H1 (cell line): ENCODE measurements at regions not wholly inside any gene's neighbourhood (a gene's known extent, or its start where the extent isn't known, plus 50 kb on each side); places are given as distances from the start of the nearest gene placed in this dataset.

ENCODE experiments used
- CTCF ChIA-PET: fragments of 300-600 bp; sonication (Branson Sonifier 250); formaldehyde crosslinking; loops from one replicate; lab custom pipeline; 2021; ENCODE audit not compliant: partially characterized antibody; lab: Charles Lee
- POLR2A ChIA-PET: fragments of 300-600 bp; sonication (Branson Sonifier 250); formaldehyde crosslinking; loops from one replicate; lab custom pipeline; 2021; ENCODE audit warnings: inconsistent platforms; ENCODE audit not compliant: partially characterized antibody; lab: Charles Lee
- DNase-seq, 2 experiments: peaks; one replicate each; pipeline versions ENCODE4 v3.0.0 to v3.0.0-alpha.2; 2010 to 2022; ENCODE audit warnings: low spot score in 2 of 2, low read depth in 1 of 2, mixed read lengths in 1 of 2
- FAIRE-seq: peaks from 2 replicates; lab custom pipeline; 2011; peaks lifted over from hg19 to GRCh38; lab: Jason Lieb, UNC
- H2AFZ ChIP-seq: 2 replicates; pipeline ENCODE4 v1.8.1; 2012; ENCODE audit warnings: low read length, inconsistent platforms
- H2AK5ac ChIP-seq: 2 replicates; pipeline ENCODE4 v1.6.1; 2013; ENCODE audit warnings: low read depth, low read length
- H2BK120ac ChIP-seq: replicated peaks from 2 replicates; pipeline ENCODE3; 2013; ENCODE audit warnings: low read depth, low read length, inconsistent platforms
- H2BK12ac ChIP-seq: 2 replicates; pipeline ENCODE4 v1.6.1; 2013; ENCODE audit warnings: low read depth, low read length
- H2BK15ac ChIP-seq: 2 replicates; pipeline ENCODE4 v1.6.1; 2013; ENCODE audit warnings: low read length
- H2BK20ac ChIP-seq: 2 replicates; pipeline ENCODE4 v1.6.1; 2013; ENCODE audit warnings: low read length
- H2BK5ac ChIP-seq: 2 replicates; pipeline ENCODE4 v1.6.1; 2013; ENCODE audit warnings: low read depth, low read length
- H3K14ac ChIP-seq: 2 replicates; pipeline ENCODE4 v1.6.1; 2013; ENCODE audit warnings: inconsistent platforms; ENCODE audit not compliant: insufficient read length
- H3K18ac ChIP-seq: 2 replicates; pipeline ENCODE4 v1.6.1; 2013; ENCODE audit warnings: low read length; ENCODE audit errors: extremely low read depth
- H3K23ac ChIP-seq: 2 replicates; pipeline ENCODE4 v1.6.1; 2013; ENCODE audit warnings: inconsistent platforms; ENCODE audit not compliant: insufficient read length
- H3K23me2 ChIP-seq: 2 replicates; pipeline ENCODE4 v1.6.1; 2013; ENCODE audit warnings: low read depth, low read length
- H3K27ac ChIP-seq: 2 replicates; pipeline ENCODE4 v1.6.1; 2011; ENCODE audit warnings: low read depth, low read length, inconsistent platforms
- H3K27me3 ChIP-seq, 4 experiments: replicated peaks in 1 of 4; 1 replicate in 1 of 4; 2 replicates in 3 of 4; pipeline versions ENCODE4 v1.6.1 to v1.8.1; 2011 to 2013; ENCODE audit warnings: low read length in 3 of 4, mild to moderate bottlenecking in 3 of 4, inconsistent platforms in 2 of 4, mixed read lengths in 2 of 4, moderate library complexity in 1 of 4; ENCODE audit not compliant: control insufficient read depth in 3 of 4, insufficient read depth in 3 of 4; ENCODE audit errors: extremely low read depth in 1 of 4
- H3K36me3 ChIP-seq, 4 experiments: 2 replicates each; pipeline versions ENCODE4 v1.6.1 to v1.8.1; 2011 to 2013; ENCODE audit warnings: mild to moderate bottlenecking in 4 of 4, low read length in 3 of 4, moderate library complexity in 2 of 4, control low read depth in 1 of 4, inconsistent platforms in 1 of 4; ENCODE audit not compliant: insufficient read depth in 4 of 4, control insufficient read depth in 2 of 4
- H3K4ac ChIP-seq: replicated peaks from 2 replicates; pipeline ENCODE3; 2013; ENCODE audit warnings: low read length, low read depth, mixed read lengths, inconsistent platforms; ENCODE audit not compliant: insufficient read length
- H3K4me1 ChIP-seq, 4 experiments: replicated peaks in 1 of 4; 1 replicate in 1 of 4; 2 replicates in 3 of 4; pipeline versions ENCODE4 v1.6.1 to v1.8.1; 2011 to 2013; ENCODE audit warnings: low read length in 3 of 4, inconsistent platforms in 2 of 4, mixed read lengths in 1 of 4; ENCODE audit not compliant: insufficient read depth in 4 of 4, control insufficient read depth in 3 of 4
- H3K4me2 ChIP-seq, 2 experiments: 2 replicates each; pipeline versions ENCODE4 v1.6.1 to v1.8.1; 2011 to 2013; ENCODE audit warnings: low read depth in 2 of 2, low read length in 2 of 2, control low read depth in 1 of 2, inconsistent platforms in 1 of 2, mild to moderate bottlenecking in 1 of 2; ENCODE audit not compliant: insufficient read depth in 1 of 2
- H3K4me3 ChIP-seq, 4 experiments: fragments of 200-600, 300-600 bp in 1 of 4; sonication (generic), shearing (Covaris generic), sonication (Bioruptor Twin) in 1 of 4; 2 replicates each; pipeline versions ENCODE4 v1.5.1 to v1.8.1; 2011 to 2016; ENCODE audit warnings: low read length in 4 of 4, low read depth in 3 of 4, control low read depth in 2 of 4, inconsistent platforms in 2 of 4, mild to moderate bottlenecking in 2 of 4, mixed read lengths in 1 of 4, moderate library complexity in 1 of 4; ENCODE audit not compliant: insufficient read depth in 2 of 4; ENCODE audit errors: extremely low read depth in 1 of 4
- H3K56ac ChIP-seq: replicated peaks from 2 replicates; pipeline ENCODE3; 2013; ENCODE audit warnings: low read depth, mild to moderate bottlenecking, mixed read lengths, low read length, inconsistent platforms; ENCODE audit not compliant: insufficient read length
- H3K79me1 ChIP-seq: 2 replicates; pipeline ENCODE4 v1.6.1; 2013; ENCODE audit warnings: low read depth, low read length, control low read depth
- H3K79me2 ChIP-seq, 2 experiments: 2 replicates each; pipeline versions ENCODE4 v1.6.1 to v1.8.1; 2012 to 2013; ENCODE audit warnings: low read length in 2 of 2, mild to moderate bottlenecking in 2 of 2, inconsistent platforms in 1 of 2; ENCODE audit not compliant: insufficient read depth in 2 of 2, control insufficient read depth in 1 of 2
- H3K9ac ChIP-seq, 4 experiments: replicated peaks in 1 of 4; 1 replicate in 1 of 4; 2 replicates in 3 of 4; pipeline versions ENCODE4 v1.6.1 to v1.8.1; 2011 to 2013; ENCODE audit warnings: low read depth in 3 of 4, low read length in 3 of 4, control low read depth in 2 of 4, mild to moderate bottlenecking in 2 of 4, moderate library complexity in 2 of 4, inconsistent platforms in 1 of 4; ENCODE audit errors: extremely low read depth in 1 of 4
- H3K9me3 ChIP-seq, 2 experiments: 2 replicates each; pipeline versions ENCODE4 v1.6.1 to v1.8.1; 2012 to 2013; ENCODE audit warnings: mild to moderate bottlenecking in 2 of 2, moderate library complexity in 2 of 2, control low read depth in 1 of 2, inconsistent platforms in 1 of 2, low read depth in 1 of 2, low read length in 1 of 2, mixed read lengths in 1 of 2; ENCODE audit not compliant: insufficient read depth in 2 of 2
- H4K20me1 ChIP-seq, 2 experiments: replicated peaks in 1 of 2; 2 replicates each; pipeline versions ENCODE3 to v1.8.1; 2011 to 2013; ENCODE audit warnings: inconsistent platforms in 2 of 2, low read length in 2 of 2, mild to moderate bottlenecking in 1 of 2; ENCODE audit not compliant: insufficient read depth in 2 of 2, control insufficient read depth in 1 of 2
- H4K5ac ChIP-seq: 2 replicates; pipeline ENCODE4 v1.6.1; 2013; ENCODE audit warnings: low read length, low read depth, mixed read lengths, inconsistent platforms; ENCODE audit not compliant: insufficient read length
- H4K8ac ChIP-seq: 2 replicates; pipeline ENCODE4 v1.8.0; 2013; ENCODE audit warnings: mild to moderate bottlenecking, moderate library complexity, low read length, inconsistent platforms; ENCODE audit not compliant: insufficient read depth; ENCODE audit errors: extremely low read depth
- H4K91ac ChIP-seq: replicated peaks from 2 replicates; pipeline ENCODE3; 2013; ENCODE audit warnings: low read length, mixed read lengths, inconsistent platforms; ENCODE audit not compliant: insufficient read length
- BCL11A ChIP-seq, 2 experiments: IDR thresholded peaks; one replicate each; pipeline ENCODE4 v1.6.1; 2011; ENCODE audit warnings: low read depth in 2 of 2, low read length in 2 of 2, mild to moderate bottlenecking in 2 of 2
- CHD2 ChIP-seq: IDR thresholded peaks from 2 replicates; pipeline ENCODE4 v1.6.1; 2012; ENCODE audit warnings: low read length, improper control_type of control experiment
- FOSL1 ChIP-seq: IDR thresholded peaks from 2 replicates; pipeline ENCODE4 v1.6.1; 2011; ENCODE audit warnings: mild to moderate bottlenecking, low read depth, low read length, moderate library complexity; ENCODE audit not compliant: insufficient read depth
- JUND ChIP-seq: IDR thresholded peaks from 2 replicates; pipeline ENCODE4 v1.6.1; 2011; ENCODE audit warnings: mild to moderate bottlenecking, improper control_type of control experiment, low read length
- KDM4A ChIP-seq: IDR thresholded peaks from one replicate; pipeline ENCODE4 v1.7.1; 2012; ENCODE audit warnings: low read depth, mild to moderate bottlenecking, moderate library complexity, low read length, inconsistent platforms; ENCODE audit not compliant: severe bottlenecking
- MAFK ChIP-seq: IDR thresholded peaks from 2 replicates; pipeline ENCODE4 v1.6.1; 2012; ENCODE audit warnings: low read depth, mild to moderate bottlenecking, improper control_type of control experiment, low read length
- PHF8 ChIP-seq: fragments of 200-600 bp; sonication (generic); conservative IDR thresholded peaks from 2 replicates; pipeline ENCODE4 v1.7.1; 2012; ENCODE audit warnings: low read depth, mild to moderate bottlenecking, inconsistent platforms, low read length, moderate library complexity
- POLR2AphosphoS5 ChIP-seq: IDR thresholded peaks from 2 replicates; pipeline ENCODE4 v1.6.1; 2011; ENCODE audit warnings: low read depth, low read length
- RAD21 ChIP-seq, 2 experiments: IDR thresholded peaks in 1 of 2; conservative IDR thresholded peaks in 1 of 2; 2 replicates each; pipeline ENCODE4 v1.6.1; 2011; ENCODE audit warnings: low read depth in 2 of 2, low read length in 2 of 2, improper control_type of control experiment in 1 of 2, inconsistent platforms in 1 of 2, mild to moderate bottlenecking in 1 of 2, moderate library complexity in 1 of 2
- TEAD4 ChIP-seq: IDR thresholded peaks from 2 replicates; pipeline ENCODE4 v1.6.1; 2012; ENCODE audit warnings: low read depth, low read length, inconsistent platforms, mixed read lengths
- ZNF274 ChIP-seq: IDR thresholded peaks from 2 replicates; pipeline ENCODE4 v1.7.0; 2012; ENCODE audit warnings: low read length, borderline replicate concordance; ENCODE audit errors: extremely low read depth
- WGBS, 2 experiments: shearing (Covaris generic) in 1 of 2; methylation state at CpG; one replicate each; pipeline versions ENCODE4 v1.1.6 to v1.1.7; 2013 to 2015; ENCODE audit warnings: low lambda C conversion rate in 2 of 2, mixed read lengths in 2 of 2, inconsistent platforms in 1 of 2, low coverage in 1 of 2, missing lambda C conversion rate in 1 of 2; ENCODE audit not compliant: insufficient replicate concordance in 2 of 2, insufficient coverage in 1 of 2, insufficient read length in 1 of 2; ENCODE audit errors: extremely low coverage in 1 of 2, missing lambda C conversion rate in 1 of 2; 5-methylcytosine and 5-hydroxymethylcytosine counted together
- TF ChIP-seq, protein P1 (sequence below), 3 experiments: IDR thresholded peaks; 1 replicate in 2 of 3; 2 replicates in 1 of 3; pipeline versions ENCODE4 v1.5.1 to v1.6.1; 2011; ENCODE audit warnings: low read length in 3 of 3, mild to moderate bottlenecking in 3 of 3, inconsistent platforms in 2 of 3, low read depth in 1 of 3, moderate library complexity in 1 of 3; ENCODE audit not compliant: insufficient read depth in 1 of 3; ENCODE audit errors: control extremely low read depth in 1 of 3

- no peak overlapping the region; the same call in 1 of the 2 replicates for H2BK12ac ChIP-seq
- peak in 1 of 2 experiments; percentile 66 for DNase-seq
- H3K4me2 ChIP-seq = no peak overlapping the region
- 34% methylated on average over 2 of the region's 2 CpGs; no CpG with 5 or more reads in 1 of the 2 experiments for WGBS, 2 experiments
- CTCF ChIA-PET = interaction anchor here (0.5 to 5.5 kb wide), 24 partner anchors 10 to 593 kb away, joined by 3 to 48 read pairs (median 6); no protein-coding TSS in a partner anchor
- no peaks in the 10 kb centered on the region for H3K79me1 ChIP-seq
- no peaks in the 10 kb centered on the region for H3K4me1 ChIP-seq
- no peak overlapping the region for H3K23ac ChIP-seq
- H3K27ac ChIP-seq = no peak overlapping the region
- no peak overlapping the region for H2AK5ac ChIP-seq
- H2AFZ ChIP-seq = no peak overlapping the region
- H3K14ac ChIP-seq = no peak overlapping the region
- no peak overlapping the region for H2BK20ac ChIP-seq
- H2BK5ac ChIP-seq = no peak overlapping the region
- no peak overlapping the region for H4K5ac ChIP-seq
- H2BK120ac ChIP-seq = no peak overlapping the region
- no peak overlapping the region for H3K56ac ChIP-seq
- H4K20me1 ChIP-seq = no peaks in the 10 kb centered on the region
- H4K91ac ChIP-seq = no peak overlapping the region
- no peaks in the 10 kb centered on the region for H3K9me3 ChIP-seq
- POLR2A ChIA-PET = interaction anchor here (0.6 to 0.7 kb wide), 2 partner anchors 8 to 24 kb away, joined by 3 read pairs; no protein-coding TSS in a partner anchor
- no peak overlapping the region for H3K9ac ChIP-seq
- H4K8ac ChIP-seq = no peak overlapping the region
- H3K27me3 ChIP-seq = no peaks in the 10 kb centered on the region
- no peak overlapping the region for H3K4me3 ChIP-seq
- no peaks in the 10 kb centered on the region for H3K36me3 ChIP-seq
- H3K79me2 ChIP-seq = no peaks in the 10 kb centered on the region
- peak; percentile 85 for FAIRE-seq
- no peaks in the 10 kb centered on the region for H3K23me2 ChIP-seq
- H3K4ac ChIP-seq = no peak overlapping the region
- no peak overlapping the region for H3K18ac ChIP-seq
- no peak overlapping the region for H2BK15ac ChIP-seq
- TF ChIP-seq, protein P1, sequence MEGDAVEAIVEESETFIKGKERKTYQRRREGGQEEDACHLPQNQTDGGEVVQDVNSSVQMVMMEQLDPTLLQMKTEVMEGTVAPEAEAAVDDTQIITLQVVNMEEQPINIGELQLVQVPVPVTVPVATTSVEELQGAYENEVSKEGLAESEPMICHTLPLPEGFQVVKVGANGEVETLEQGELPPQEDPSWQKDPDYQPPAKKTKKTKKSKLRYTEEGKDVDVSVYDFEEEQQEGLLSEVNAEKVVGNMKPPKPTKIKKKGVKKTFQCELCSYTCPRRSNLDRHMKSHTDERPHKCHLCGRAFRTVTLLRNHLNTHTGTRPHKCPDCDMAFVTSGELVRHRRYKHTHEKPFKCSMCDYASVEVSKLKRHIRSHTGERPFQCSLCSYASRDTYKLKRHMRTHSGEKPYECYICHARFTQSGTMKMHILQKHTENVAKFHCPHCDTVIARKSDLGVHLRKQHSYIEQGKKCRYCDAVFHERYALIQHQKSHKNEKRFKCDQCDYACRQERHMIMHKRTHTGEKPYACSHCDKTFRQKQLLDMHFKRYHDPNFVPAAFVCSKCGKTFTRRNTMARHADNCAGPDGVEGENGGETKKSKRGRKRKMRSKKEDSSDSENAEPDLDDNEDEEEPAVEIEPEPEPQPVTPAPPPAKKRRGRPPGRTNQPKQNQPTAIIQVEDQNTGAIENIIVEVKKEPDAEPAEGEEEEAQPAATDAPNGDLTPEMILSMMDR (IDR thresholded peaks at IDR 0.05; ENCODE audit: control extremely low read depth in 1 of 3, insufficient read depth in 1 of 3, low read depth in 1 of 3, low read length in 3 of 3) = peak; percentile 62 to 86 (median 65)
- TF ChIP-seq ZNF274 = no peak
- no peak for TF ChIP-seq POLR2AphosphoS5
- no peak for TF ChIP-seq BCL11A (IDR thresholded peaks at IDR 0.05; ENCODE audit: low read depth in 2 of 2, low read length in 2 of 2)
- no peak for TF ChIP-seq CHD2
- no peak for TF ChIP-seq TEAD4
- TF ChIP-seq KDM4A = no peak
- TF ChIP-seq RAD21 (IDR thresholded peaks at IDR 0.05 in 1 of 2, conservative IDR thresholded peaks at IDR 0.05 in 1 of 2; ENCODE audit: low read depth in 2 of 2, low read length in 2 of 2) = peak; percentile 82 to 86
- TF ChIP-seq PHF8 = no peak
- TF ChIP-seq FOSL1 = no peak
- TF ChIP-seq JUND = no peak
- TF ChIP-seq MAFK = no peak
Observed at GRCh38 chr11:60634126-60634525, 65.3 kb upstream of the MS4A8 start.
